Skeletal muscle tissue (tissue), 3 donors: ENCODE measurements at regions not wholly inside any gene's neighbourhood (a gene's known extent, or its start where the extent isn't known, plus 50 kb on each side); places are given as distances from the start of the nearest gene placed in this dataset.

Experiments used
- H3K27ac ChIP-seq: one replicate; pipeline ENCODE4 v1.7.0; 2013; ENCODE audit warnings: mild to moderate bottlenecking, low read depth, low read length, inconsistent platforms
- H3K27me3 ChIP-seq, 3 donors: one replicate each; pipeline ENCODE4 v1.7.0; 2013; ENCODE audit warnings: low read length in 3 of 3; ENCODE audit not compliant: control insufficient read depth in 3 of 3, insufficient read depth in 3 of 3
- H3K36me3 ChIP-seq, 3 donors: one replicate each; pipeline ENCODE4 v1.7.0; 2013; ENCODE audit warnings: low read length in 3 of 3; ENCODE audit not compliant: control insufficient read depth in 3 of 3, insufficient read depth in 3 of 3
- H3K4me1 ChIP-seq, 3 donors: one replicate each; pipeline ENCODE4 v1.7.0; 2013; ENCODE audit warnings: low read length in 3 of 3, mild to moderate bottlenecking in 3 of 3; ENCODE audit not compliant: control insufficient read depth in 3 of 3, insufficient read depth in 3 of 3
- H3K4me3 ChIP-seq, 3 donors: one replicate each; pipeline ENCODE4 v1.7.0; 2013; ENCODE audit warnings: low read length in 3 of 3
- H3K9ac ChIP-seq, 3 donors: one replicate each; pipeline ENCODE4 v1.7.0; 2013; ENCODE audit warnings: low read length in 3 of 3, mild to moderate bottlenecking in 3 of 3, moderate library complexity in 2 of 3, low read depth in 1 of 3
- H3K9me3 ChIP-seq, 3 donors: one replicate each; pipeline ENCODE4 v1.7.0; 2013; ENCODE audit warnings: low read length in 3 of 3; ENCODE audit not compliant: control insufficient read depth in 3 of 3
- donor health status: Osteomylitis.

DNA sequence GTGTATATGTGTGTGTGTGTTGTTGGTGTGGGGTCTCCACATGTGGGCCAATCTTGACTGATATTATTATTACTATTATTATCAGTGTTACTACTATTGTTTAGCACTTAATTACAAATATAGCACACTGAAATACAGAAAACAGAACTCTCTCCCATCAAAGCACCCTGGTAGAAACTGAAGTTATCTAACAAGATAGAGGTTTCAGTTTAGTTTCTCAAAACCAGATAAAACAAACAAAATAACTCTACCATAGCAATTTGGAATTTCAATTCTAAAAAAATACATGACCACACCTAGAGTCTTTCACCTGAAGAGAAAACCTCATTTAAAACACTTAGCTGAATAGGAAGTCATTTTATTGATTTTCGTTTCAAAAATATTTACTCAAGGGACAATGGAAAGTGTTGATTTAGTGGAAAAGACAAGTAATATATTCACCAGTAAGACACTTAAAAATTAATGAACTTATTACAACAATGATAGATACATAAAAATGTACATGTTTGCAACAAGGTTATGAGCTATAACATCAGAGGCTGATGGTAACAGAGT, 252.3 kb downstream of the PDHA2 start:
- no peak overlapping the region for H3K9ac ChIP-seq
- H3K9me3 ChIP-seq, result no peaks in the 10 kb centered on the region
- H3K27me3 ChIP-seq, result no peaks in the 10 kb centered on the region
- H3K4me3 ChIP-seq, result no peak overlapping the region
- H3K4me1 ChIP-seq, result no peaks in the 10 kb centered on the region
- no peaks in the 10 kb centered on the region for H3K36me3 ChIP-seq
- H3K27ac ChIP-seq, result no peak overlapping the region

DNA sequence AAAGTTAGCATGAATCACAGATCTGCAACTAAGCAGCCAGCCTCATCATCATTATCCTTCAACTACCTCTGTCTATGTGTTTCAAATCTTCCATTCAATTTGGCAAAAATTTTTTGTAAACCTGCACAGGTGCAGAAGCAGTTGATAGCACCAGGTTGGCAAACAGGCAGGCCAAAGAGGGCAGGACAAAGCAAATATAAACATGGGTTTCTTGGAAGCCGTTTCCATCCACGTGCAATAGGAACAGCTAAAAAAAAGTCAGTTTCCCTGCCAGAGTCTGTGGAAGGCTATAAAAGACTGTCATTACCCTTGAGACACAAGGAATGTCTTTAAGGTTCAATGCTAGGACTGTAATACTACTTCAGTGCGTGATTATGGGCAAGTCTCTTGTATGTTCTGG, 253.2 kb downstream of the PDHA2 start:
- no peak overlapping the region for H3K27ac ChIP-seq
- no peak overlapping the region for H3K4me3 ChIP-seq
- H3K9me3 ChIP-seq, result no peaks in the 10 kb centered on the region
- H3K27me3 ChIP-seq, result no peaks in the 10 kb centered on the region
- no peaks in the 10 kb centered on the region for H3K4me1 ChIP-seq
- no peak overlapping the region for H3K9ac ChIP-seq
- H3K36me3 ChIP-seq, result no peaks in the 10 kb centered on the region

DNA sequence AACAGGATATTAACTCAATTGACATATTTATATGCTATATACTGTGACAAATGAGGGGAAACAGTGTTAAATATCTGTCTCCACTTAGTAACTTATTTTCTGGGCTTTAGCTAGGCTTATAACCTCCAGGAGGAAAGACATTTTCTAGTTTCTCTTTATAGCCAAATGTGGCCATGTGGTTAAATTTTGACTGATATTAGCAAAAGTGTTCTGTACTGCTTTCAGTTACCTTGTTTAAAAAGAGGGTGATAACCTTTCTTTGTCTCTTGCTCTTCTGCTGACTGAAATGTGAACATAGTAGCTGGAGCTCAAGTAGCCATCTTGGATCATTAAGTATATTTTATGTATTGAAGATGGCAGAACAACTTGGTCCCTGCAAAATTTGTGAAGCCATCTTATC, 253.7 kb downstream of the PDHA2 start:
- no peaks in the 10 kb centered on the region for H3K36me3 ChIP-seq
- no peaks in the 10 kb centered on the region for H3K27me3 ChIP-seq
- H3K4me3 ChIP-seq, result no peak overlapping the region
- no peak overlapping the region for H3K27ac ChIP-seq
- no peaks in the 10 kb centered on the region for H3K9me3 ChIP-seq
- H3K4me1 ChIP-seq, result no peaks in the 10 kb centered on the region
- H3K9ac ChIP-seq, result no peak overlapping the region

DNA sequence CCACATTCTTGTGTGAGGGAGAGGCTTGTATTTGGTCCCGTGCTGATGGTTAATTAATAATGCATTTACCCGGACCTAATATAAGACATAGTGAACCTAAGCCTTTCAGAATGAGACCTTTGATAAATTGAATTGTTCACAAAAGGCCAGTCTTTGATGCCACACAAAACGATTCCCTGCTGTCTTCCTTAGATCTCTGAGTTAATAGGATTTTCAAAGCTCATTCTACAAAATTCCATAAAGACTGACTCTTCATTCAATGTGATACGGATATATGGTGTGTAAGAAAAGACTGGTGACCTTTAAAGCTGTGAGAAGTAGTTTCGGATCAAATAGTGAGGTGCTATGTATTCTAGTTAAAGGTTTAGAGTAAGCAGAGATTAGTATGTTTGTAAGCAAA, 254.3 kb downstream of the PDHA2 start:
- Histone ChIP-seq H3K4me1 (no peaks in the 10 kb centered on the region), H3K4me3 (no peak overlapping the region), H3K9ac (no peak overlapping the region), H3K27ac (no peak overlapping the region), H3K27me3 (no peaks in the 10 kb centered on the region), H3K9me3 (no peaks in the 10 kb centered on the region), H3K36me3 (no peaks in the 10 kb centered on the region)

DNA sequence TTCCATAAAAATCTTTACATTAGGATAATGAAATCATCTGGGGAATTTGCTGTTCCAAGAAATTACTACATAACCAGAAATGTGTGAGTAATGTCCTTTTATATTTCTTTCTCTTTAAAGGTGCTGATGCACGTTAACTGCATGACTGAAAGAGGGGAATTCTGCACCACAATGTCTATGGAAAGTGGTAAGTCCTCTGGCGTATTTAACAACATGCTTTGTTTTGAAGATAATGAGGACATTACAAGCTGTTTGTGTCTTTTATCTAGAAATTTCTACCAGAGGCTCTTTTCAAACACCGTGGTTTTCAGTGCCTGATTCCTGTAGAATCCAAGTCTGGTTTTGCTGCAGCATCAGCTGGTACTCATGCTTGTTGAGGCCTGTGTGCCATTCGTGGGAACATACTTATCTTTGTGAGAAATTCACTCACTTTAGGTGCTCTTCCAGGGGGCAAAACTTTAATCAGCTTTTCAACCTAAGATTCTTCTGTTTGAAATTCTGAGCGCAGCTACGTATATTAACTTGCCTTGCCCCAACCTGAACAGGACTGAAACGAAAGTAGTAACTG, 257.2 kb downstream of the PDHA2 start:
- H3K9me3 ChIP-seq, result no peaks in the 10 kb centered on the region
- H3K9ac ChIP-seq, result no peak overlapping the region
- H3K27ac ChIP-seq, result no peak overlapping the region
- no peaks in the 10 kb centered on the region for H3K27me3 ChIP-seq
- H3K4me1 ChIP-seq, result no peaks in the 10 kb centered on the region
- no peak overlapping the region for H3K4me3 ChIP-seq
- H3K36me3 ChIP-seq, result no peaks in the 10 kb centered on the region

DNA sequence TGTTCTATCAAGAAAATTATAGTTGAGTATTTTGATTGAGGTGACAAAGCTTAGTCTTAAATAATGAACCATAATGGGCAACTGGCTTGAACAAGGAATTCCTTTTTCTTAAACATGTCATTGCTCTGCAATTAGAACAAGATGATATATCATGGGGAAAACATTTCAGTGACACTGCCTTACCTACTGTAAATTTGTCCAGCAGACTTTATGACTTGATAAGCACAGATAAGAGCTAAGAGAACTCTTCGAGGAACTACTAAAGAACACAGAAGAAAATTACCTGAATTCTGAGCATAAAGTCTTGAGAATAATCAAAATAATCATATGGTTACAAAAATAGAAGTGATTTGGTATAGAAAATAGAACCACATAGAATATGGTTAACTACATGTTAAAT, 257.8 kb downstream of the PDHA2 start:
- Histone ChIP-seq H3K4me1 (no peaks in the 10 kb centered on the region), H3K36me3 (no peaks in the 10 kb centered on the region), H3K9ac (no peak overlapping the region), H3K4me3 (no peak overlapping the region), H3K27ac (no peak overlapping the region), H3K27me3 (no peaks in the 10 kb centered on the region), H3K9me3 (no peaks in the 10 kb centered on the region)

DNA sequence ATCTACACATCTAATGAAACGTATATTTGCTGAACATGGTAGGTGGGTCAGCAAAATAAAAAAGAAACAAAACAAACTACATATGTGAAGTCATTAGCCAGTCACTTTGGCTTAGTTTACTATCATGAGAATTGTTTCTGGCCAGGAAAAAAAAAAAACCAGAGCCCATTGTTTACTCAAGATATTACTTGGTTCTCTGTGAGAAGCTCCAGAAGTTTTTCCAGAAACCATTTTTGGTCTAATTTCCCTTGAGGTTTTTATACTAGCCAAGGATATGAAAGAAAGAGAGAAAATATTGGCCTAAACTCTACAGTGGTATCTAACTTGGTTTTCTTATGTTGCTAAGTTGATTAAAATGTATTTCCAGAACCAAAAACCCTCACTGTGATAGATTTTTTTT, 259.1 kb downstream of the PDHA2 start:
- Histone ChIP-seq H3K27me3 (no peaks in the 10 kb centered on the region), H3K27ac (no peak overlapping the region), H3K4me1 (no peaks in the 10 kb centered on the region), H3K4me3 (no peak overlapping the region), H3K9me3 (no peaks in the 10 kb centered on the region), H3K36me3 (no peaks in the 10 kb centered on the region), H3K9ac (no peak overlapping the region)

DNA sequence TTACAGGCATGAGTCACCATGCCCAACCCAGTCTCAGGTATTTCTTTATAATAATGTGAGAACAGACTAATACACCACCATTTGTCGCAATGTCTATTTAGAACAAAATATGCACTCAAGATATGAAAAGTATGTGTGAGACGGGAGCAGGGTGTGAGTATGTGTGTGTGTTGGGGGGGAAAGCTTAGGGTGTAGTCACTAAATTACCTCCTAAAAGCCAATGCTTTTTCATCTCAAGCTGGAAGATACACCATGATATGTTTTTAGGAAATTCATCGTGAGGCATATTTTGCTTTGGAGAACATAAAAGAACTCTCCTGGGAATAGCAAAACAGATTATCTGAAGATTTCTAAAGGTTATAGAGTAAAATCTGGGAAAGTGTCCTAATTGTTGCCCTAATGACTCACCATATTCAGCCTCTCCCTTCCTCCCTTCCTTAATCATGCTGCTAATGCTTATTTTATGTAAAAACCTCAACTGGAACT, 262.7 kb downstream of the PDHA2 start:
- Histone ChIP-seq H3K4me3 (no peak overlapping the region), H3K9ac (no peak overlapping the region), H3K27me3 (no peaks in the 10 kb centered on the region), H3K36me3 (no peaks in the 10 kb centered on the region), H3K27ac (no peak overlapping the region), H3K9me3 (no peaks in the 10 kb centered on the region), H3K4me1 (no peaks in the 10 kb centered on the region)

DNA sequence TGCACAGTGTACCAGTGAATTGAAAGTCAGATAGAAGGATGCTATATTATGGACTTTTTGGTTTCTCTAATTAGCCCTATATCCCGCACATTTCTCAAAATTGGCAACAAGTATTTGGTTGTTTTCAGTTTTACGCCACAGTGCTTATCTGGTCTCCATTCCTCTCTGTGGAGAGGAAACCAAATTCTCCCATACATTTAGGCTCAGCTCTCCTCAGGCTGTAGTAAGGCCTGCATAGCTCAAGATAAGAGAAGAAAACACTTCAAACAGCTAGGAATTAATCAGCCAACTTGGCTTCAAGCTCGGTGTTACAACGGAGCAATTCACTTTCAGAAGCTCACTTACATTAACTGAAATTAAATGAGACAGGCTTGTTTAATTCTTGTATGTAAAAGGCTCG, 263.2 kb downstream of the PDHA2 start:
- no peaks in the 10 kb centered on the region for H3K36me3 ChIP-seq
- H3K4me1 ChIP-seq, result no peaks in the 10 kb centered on the region
- H3K4me3 ChIP-seq, result no peak overlapping the region
- no peak overlapping the region for H3K27ac ChIP-seq
- no peaks in the 10 kb centered on the region for H3K27me3 ChIP-seq
- no peaks in the 10 kb centered on the region for H3K9me3 ChIP-seq
- no peak overlapping the region for H3K9ac ChIP-seq

DNA sequence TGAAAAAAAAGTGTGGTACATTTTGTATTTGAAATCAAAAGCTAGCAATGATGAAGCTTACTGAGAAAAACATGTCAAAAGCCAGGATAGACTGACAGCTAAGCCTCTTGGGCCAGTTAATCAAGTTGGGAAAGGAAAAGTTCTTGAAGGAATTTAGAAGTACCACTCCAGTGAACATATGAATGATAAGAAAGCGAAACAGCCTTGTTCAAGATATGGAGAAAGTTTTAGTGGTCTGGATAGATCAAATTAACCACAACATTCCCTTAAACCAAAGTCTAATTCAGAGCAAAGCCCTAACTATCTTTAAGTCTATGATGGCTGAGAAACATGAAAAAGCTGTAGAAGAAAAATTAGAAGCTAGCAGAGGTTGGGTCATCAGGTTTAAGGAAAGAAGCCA, 268.3 kb downstream of the PDHA2 start:
- H3K27ac ChIP-seq, result no peak overlapping the region
- no peaks in the 10 kb centered on the region for H3K36me3 ChIP-seq
- no peaks in the 10 kb centered on the region for H3K4me1 ChIP-seq
- no peak overlapping the region for H3K4me3 ChIP-seq
- no peak overlapping the region for H3K9ac ChIP-seq
- H3K27me3 ChIP-seq, result no peaks in the 10 kb centered on the region
- H3K9me3 ChIP-seq, result no peaks in the 10 kb centered on the region
